Liver (tissue), 8 donors: ENCODE measurements at regions not wholly inside any gene's neighbourhood (a gene's known extent, or its start where the extent isn't known, plus 50 kb on each side); places are given as distances from the start of the nearest gene placed in this dataset.

Source experiments
- DNase-seq: peaks from one replicate; pipeline ENCODE4 v3.0.0-alpha.2; 2017; ENCODE audit warnings: low spot score
- H3K27ac ChIP-seq, 2 donors: one replicate each; pipeline ENCODE4 v1.7.0; 2013; ENCODE audit warnings: inconsistent platforms in 2 of 2, low read length in 2 of 2, control low read depth in 1 of 2, low read depth in 1 of 2, mild to moderate bottlenecking in 1 of 2
- H3K27me3 ChIP-seq, 4 donors: one replicate each; pipeline versions ENCODE4 v1.6.1 to v1.7.0; 2013; ENCODE audit warnings: low read length in 3 of 4, inconsistent platforms in 1 of 4, mild to moderate bottlenecking in 1 of 4, moderate library complexity in 1 of 4; ENCODE audit not compliant: control insufficient read depth in 4 of 4, insufficient read depth in 4 of 4
- H3K36me3 ChIP-seq, 4 donors: one replicate each; pipeline versions ENCODE4 v1.6.1 to v1.7.0; 2013; ENCODE audit warnings: low read length in 3 of 4, mild to moderate bottlenecking in 3 of 4, low read depth in 1 of 4, moderate library complexity in 1 of 4; ENCODE audit not compliant: control insufficient read depth in 4 of 4, insufficient read depth in 3 of 4
- H3K4me1 ChIP-seq, 4 donors: one replicate each; pipeline versions ENCODE4 v1.6.1 to v1.7.0; 2013; ENCODE audit warnings: low read length in 3 of 4, mild to moderate bottlenecking in 3 of 4, moderate library complexity in 1 of 4; ENCODE audit not compliant: control insufficient read depth in 4 of 4, insufficient read depth in 4 of 4
- H3K4me3 ChIP-seq, 3 donors: one replicate each; pipeline versions ENCODE4 v1.6.1 to v1.7.0; 2013; ENCODE audit warnings: low read length in 3 of 3, control low read depth in 1 of 3, low read depth in 1 of 3, mild to moderate bottlenecking in 1 of 3
- H3K9ac ChIP-seq, 2 donors: one replicate each; pipeline ENCODE4 v1.7.0; 2013; ENCODE audit warnings: low read length in 2 of 2, mild to moderate bottlenecking in 2 of 2, moderate library complexity in 2 of 2, control low read depth in 1 of 2, low read depth in 1 of 2
- H3K9me3 ChIP-seq, 4 donors: one replicate each; pipeline versions ENCODE4 v1.6.1 to v1.7.0; 2013; ENCODE audit warnings: low read length in 3 of 4; ENCODE audit not compliant: control insufficient read depth in 4 of 4
- EGR1 ChIP-seq, 2 donors: IDR thresholded peaks; 2 replicates each; pipeline ENCODE4 v1.6.1; 2016 to 2018; ENCODE audit warnings: antibody characterized with exemption in 2 of 2, low read depth in 2 of 2
- FOXA1 ChIP-seq: IDR thresholded peaks from 2 replicates; pipeline ENCODE4 v1.6.1; 2016; ENCODE audit warnings: antibody characterized with exemption
- FOXA2 ChIP-seq: IDR thresholded peaks from 2 replicates; pipeline ENCODE4 v1.6.1; 2016; ENCODE audit warnings: antibody characterized with exemption
- HNF4A ChIP-seq, 2 donors: conservative IDR thresholded peaks; 2 replicates each; pipeline ENCODE4 v1.6.1; 2016; ENCODE audit warnings: antibody characterized with exemption in 2 of 2, mild to moderate bottlenecking in 2 of 2
- HNF4G ChIP-seq: IDR thresholded peaks from 2 replicates; pipeline ENCODE4 v1.6.1; 2016; ENCODE audit warnings: antibody characterized with exemption
- JUND ChIP-seq, 2 donors: IDR thresholded peaks; 2 replicates each; pipeline ENCODE4 v1.6.1; 2016; ENCODE audit warnings: antibody characterized with exemption in 2 of 2
- NR2F2 ChIP-seq: IDR thresholded peaks from 2 replicates; pipeline ENCODE4 v1.6.1; 2016; ENCODE audit warnings: antibody characterized with exemption
- RAD21 ChIP-seq, 2 donors: IDR thresholded peaks; 2 replicates each; pipeline ENCODE4 v1.6.1; 2016; ENCODE audit warnings: antibody characterized with exemption in 2 of 2, mild to moderate bottlenecking in 2 of 2
- RXRA ChIP-seq, 2 donors: IDR thresholded peaks; 2 replicates each; pipeline ENCODE4 v1.6.1; 2017 to 2018; ENCODE audit warnings: antibody characterized with exemption in 2 of 2, mild to moderate bottlenecking in 1 of 2
- SP1 ChIP-seq: IDR thresholded peaks from 2 replicates; pipeline ENCODE4 v1.6.1; 2018; ENCODE audit warnings: antibody characterized with exemption, mild to moderate bottlenecking
- TAF1 ChIP-seq: conservative IDR thresholded peaks from 2 replicates; pipeline ENCODE4 v1.6.1; 2016; ENCODE audit warnings: antibody characterized with exemption, mild to moderate bottlenecking
- WGBS: extraction: QIAGEN DNeasy Blood & Tissue Kit; methylation state at CpG from one replicate; pipeline ENCODE4 v1.1.7; 2013; 5-methylcytosine and 5-hydroxymethylcytosine counted together
- TF ChIP-seq, protein P1 (sequence below): fragments of 150-350 bp; IDR thresholded peaks from 2 replicates; pipeline ENCODE4 v1.5.1; 2017; ENCODE audit warnings: improper control_type of control experiment, low read depth, low read length; ENCODE audit not compliant: missing input control
- TF ChIP-seq, protein P2 (sequence below): IDR thresholded peaks from 2 replicates; pipeline ENCODE4 v1.6.1; 2016; ENCODE audit warnings: antibody characterized with exemption
- TF ChIP-seq, protein P3 (sequence below): IDR thresholded peaks from 2 replicates; pipeline ENCODE4 v1.6.1; 2016; ENCODE audit warnings: antibody characterized with exemption
- TF ChIP-seq, protein P4 (sequence below): IDR thresholded peaks from 2 replicates; pipeline ENCODE4 v1.6.1; 2016; ENCODE audit warnings: antibody characterized with exemption
- TF ChIP-seq, protein P5 (sequence below): IDR thresholded peaks from 2 replicates; pipeline ENCODE4 v1.6.1; 2016; ENCODE audit warnings: antibody characterized with exemption, mild to moderate bottlenecking
- donor health status: healthy.
- donor health status: healthy.
- donor health status: healthy.
- donor health status: healthy.
- donor health status: healthy.

DNA sequence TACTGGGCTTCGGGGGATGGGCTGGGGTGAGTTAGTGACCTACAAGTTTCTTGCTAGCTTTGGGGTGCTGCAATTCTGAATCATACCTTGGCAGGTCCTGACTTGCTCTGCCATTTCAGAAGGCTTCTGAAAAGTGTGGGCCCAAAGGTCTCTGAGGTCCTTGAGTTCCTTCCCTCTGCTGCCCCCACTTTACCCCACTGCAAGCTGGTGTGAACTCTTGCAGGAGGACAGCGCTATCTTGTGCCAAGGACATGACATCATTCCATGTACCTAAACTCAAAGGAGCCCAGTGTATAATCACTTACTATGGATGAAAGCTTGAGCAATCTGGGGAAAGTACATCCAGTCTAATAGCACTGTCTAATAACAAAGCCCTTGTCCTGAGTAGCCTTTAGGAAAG is 157.4 kb downstream of the RMI1 start:
- Histone ChIP-seq H3K9me3 (no peaks in the 10 kb centered on the region), H3K27ac (no peak overlapping the region), H3K4me1 (peaks cover 3 to 10% (median 4%) of the 10 kb centered on the region in 4 donors), H3K36me3 (no peaks in the 10 kb centered on the region), H3K4me3 (no peak overlapping the region), H3K27me3 (peaks cover 0 to 10% (median 4%) of the 10 kb centered on the region in 4 donors), H3K9ac (no peak overlapping the region)
- 90% methylated on average over 2 of the region's 2 CpGs for WGBS
- no peak for DNase-seq
- no peak for TF ChIP-seq SP1
- TF ChIP-seq, protein P1, sequence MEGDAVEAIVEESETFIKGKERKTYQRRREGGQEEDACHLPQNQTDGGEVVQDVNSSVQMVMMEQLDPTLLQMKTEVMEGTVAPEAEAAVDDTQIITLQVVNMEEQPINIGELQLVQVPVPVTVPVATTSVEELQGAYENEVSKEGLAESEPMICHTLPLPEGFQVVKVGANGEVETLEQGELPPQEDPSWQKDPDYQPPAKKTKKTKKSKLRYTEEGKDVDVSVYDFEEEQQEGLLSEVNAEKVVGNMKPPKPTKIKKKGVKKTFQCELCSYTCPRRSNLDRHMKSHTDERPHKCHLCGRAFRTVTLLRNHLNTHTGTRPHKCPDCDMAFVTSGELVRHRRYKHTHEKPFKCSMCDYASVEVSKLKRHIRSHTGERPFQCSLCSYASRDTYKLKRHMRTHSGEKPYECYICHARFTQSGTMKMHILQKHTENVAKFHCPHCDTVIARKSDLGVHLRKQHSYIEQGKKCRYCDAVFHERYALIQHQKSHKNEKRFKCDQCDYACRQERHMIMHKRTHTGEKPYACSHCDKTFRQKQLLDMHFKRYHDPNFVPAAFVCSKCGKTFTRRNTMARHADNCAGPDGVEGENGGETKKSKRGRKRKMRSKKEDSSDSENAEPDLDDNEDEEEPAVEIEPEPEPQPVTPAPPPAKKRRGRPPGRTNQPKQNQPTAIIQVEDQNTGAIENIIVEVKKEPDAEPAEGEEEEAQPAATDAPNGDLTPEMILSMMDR, result no peak
- no peak for TF ChIP-seq FOXA1
- no peak for TF ChIP-seq RAD21 (IDR thresholded peaks at IDR 0.05)
- TF ChIP-seq, protein P2, sequence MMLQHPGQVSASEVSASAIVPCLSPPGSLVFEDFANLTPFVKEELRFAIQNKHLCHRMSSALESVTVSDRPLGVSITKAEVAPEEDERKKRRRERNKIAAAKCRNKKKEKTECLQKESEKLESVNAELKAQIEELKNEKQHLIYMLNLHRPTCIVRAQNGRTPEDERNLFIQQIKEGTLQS, result no peak
- no peak for TF ChIP-seq HNF4G
- no peak for TF ChIP-seq FOXA2
- TF ChIP-seq, protein P3, sequence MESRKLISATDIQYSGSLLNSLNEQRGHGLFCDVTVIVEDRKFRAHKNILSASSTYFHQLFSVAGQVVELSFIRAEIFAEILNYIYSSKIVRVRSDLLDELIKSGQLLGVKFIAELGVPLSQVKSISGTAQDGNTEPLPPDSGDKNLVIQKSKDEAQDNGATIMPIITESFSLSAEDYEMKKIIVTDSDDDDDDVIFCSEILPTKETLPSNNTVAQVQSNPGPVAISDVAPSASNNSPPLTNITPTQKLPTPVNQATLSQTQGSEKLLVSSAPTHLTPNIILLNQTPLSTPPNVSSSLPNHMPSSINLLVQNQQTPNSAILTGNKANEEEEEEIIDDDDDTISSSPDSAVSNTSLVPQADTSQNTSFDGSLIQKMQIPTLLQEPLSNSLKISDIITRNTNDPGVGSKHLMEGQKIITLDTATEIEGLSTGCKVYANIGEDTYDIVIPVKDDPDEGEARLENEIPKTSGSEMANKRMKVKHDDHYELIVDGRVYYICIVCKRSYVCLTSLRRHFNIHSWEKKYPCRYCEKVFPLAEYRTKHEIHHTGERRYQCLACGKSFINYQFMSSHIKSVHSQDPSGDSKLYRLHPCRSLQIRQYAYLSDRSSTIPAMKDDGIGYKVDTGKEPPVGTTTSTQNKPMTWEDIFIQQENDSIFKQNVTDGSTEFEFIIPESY, result no peak
- TF ChIP-seq TAF1, result no peak
- TF ChIP-seq NR2F2, result no peak
- no peak for TF ChIP-seq RXRA (IDR thresholded peaks at IDR 0.05)
- no peak for TF ChIP-seq EGR1 (IDR thresholded peaks at IDR 0.05; ENCODE audit: low read depth in 2 of 2)
- TF ChIP-seq, protein P4, sequence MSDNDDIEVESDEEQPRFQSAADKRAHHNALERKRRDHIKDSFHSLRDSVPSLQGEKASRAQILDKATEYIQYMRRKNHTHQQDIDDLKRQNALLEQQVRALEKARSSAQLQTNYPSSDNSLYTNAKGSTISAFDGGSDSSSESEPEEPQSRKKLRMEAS, result no peak
- no peak for TF ChIP-seq HNF4A (conservative IDR thresholded peaks at IDR 0.05)
- no peak for TF ChIP-seq JUND (IDR thresholded peaks at IDR 0.05)
- TF ChIP-seq, protein P5, sequence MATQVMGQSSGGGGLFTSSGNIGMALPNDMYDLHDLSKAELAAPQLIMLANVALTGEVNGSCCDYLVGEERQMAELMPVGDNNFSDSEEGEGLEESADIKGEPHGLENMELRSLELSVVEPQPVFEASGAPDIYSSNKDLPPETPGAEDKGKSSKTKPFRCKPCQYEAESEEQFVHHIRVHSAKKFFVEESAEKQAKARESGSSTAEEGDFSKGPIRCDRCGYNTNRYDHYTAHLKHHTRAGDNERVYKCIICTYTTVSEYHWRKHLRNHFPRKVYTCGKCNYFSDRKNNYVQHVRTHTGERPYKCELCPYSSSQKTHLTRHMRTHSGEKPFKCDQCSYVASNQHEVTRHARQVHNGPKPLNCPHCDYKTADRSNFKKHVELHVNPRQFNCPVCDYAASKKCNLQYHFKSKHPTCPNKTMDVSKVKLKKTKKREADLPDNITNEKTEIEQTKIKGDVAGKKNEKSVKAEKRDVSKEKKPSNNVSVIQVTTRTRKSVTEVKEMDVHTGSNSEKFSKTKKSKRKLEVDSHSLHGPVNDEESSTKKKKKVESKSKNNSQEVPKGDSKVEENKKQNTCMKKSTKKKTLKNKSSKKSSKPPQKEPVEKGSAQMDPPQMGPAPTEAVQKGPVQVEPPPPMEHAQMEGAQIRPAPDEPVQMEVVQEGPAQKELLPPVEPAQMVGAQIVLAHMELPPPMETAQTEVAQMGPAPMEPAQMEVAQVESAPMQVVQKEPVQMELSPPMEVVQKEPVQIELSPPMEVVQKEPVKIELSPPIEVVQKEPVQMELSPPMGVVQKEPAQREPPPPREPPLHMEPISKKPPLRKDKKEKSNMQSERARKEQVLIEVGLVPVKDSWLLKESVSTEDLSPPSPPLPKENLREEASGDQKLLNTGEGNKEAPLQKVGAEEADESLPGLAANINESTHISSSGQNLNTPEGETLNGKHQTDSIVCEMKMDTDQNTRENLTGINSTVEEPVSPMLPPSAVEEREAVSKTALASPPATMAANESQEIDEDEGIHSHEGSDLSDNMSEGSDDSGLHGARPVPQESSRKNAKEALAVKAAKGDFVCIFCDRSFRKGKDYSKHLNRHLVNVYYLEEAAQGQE, result no peak

DNA sequence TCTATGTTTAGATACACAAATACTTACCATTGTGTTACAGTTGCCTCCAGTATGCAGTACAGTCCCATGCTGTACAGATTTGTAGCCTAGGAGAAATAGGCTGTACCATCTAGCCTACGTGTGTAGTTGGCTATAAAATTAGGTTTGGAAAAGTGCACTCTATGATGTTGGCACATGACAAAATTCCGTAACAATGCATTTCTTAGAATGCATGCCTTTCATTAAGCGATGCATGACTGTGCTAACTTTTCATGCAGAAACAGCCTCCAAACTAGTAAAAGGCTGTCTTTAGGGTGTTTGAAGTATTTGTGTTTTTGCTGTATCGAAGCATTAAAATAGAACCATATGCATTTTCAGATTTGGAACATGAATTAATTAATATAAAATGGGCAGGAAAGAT is 157.9 kb downstream of the RMI1 start:
- TF ChIP-seq, protein P2, result no peak
- no peak for TF ChIP-seq EGR1 (IDR thresholded peaks at IDR 0.05; ENCODE audit: low read depth in 2 of 2)
- H3K27ac ChIP-seq, result no peak overlapping the region
- no peak overlapping the region for H3K9ac ChIP-seq
- no peak overlapping the region for H3K4me3 ChIP-seq
- no peak for DNase-seq
- peaks cover 3 to 10% (median 4%) of the 10 kb centered on the region in 4 donors for H3K4me1 ChIP-seq
- H3K27me3 ChIP-seq, result peaks cover 0 to 10% (median 4%) of the 10 kb centered on the region in 4 donors
- WGBS, result 97% methylated on average over 4 of the region's 4 CpGs
- no peaks in the 10 kb centered on the region for H3K36me3 ChIP-seq
- H3K9me3 ChIP-seq, result no peaks in the 10 kb centered on the region
